ENCODE measurements at regions not wholly inside any gene's neighbourhood (a gene's known extent, or its start where the extent isn't known, plus 50 kb on each side); places are given as distances from the start of the nearest gene placed in this dataset.

DNA sequence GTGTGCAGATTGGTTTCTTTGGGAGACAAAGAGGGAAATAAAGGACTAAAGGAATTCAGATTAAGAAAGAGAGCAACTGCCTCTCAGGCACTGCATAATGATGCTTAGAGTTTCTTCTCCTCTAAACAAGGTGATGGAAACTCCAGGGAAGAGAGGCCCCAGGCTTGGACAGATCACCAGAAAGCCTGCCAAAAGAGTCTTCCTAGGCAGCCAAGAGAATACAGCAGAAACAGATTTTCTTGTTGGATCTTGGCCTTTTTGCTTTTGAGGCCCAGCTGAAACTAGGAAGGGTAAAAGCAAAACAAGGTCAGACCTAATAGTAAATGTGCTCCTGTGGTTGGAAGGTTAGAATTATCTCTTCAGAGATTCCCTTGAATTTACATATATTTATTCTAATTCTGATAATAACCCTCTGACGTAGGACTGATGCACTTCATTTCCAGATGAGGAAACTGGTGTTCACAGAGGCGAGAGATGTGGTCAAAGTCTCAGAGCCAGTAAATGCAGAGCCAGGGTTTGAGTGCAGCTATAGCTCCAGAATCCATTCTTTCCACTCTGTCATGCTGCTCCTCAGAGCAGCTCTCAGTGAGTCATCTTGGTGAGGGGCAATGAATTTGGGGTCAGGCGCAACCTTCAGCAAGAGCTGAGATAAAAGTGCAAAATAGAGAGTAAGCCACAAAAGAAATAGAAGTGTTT, 142.3 kb upstream of the FBXO11 start:
- Histone ChIP-seq H3K27ac (ENCODE audit: low read length) (no peak overlapping the region), H3K4me3 (ENCODE audit: low read length) (no peak overlapping the region), H3F3A (ENCODE audit: low read length, unreplicated experiment) (no peaks in the 10 kb centered on the region), H3K79me2 (ENCODE audit: low read length) (no peaks in the 10 kb centered on the region), H3K4me2 (ENCODE audit: low read length) (no peak overlapping the region), H3K9ac (ENCODE audit: low read length) (no peak overlapping the region), H2AFZ (ENCODE audit: low read length) (no peak overlapping the region), H3K4me1 (ENCODE audit: insufficient read depth, low read length) (no peaks in the 10 kb centered on the region), H3K9me3 (ENCODE audit: low read length) (no peaks in the 10 kb centered on the region), H3K9me2 (replicated peaks; ENCODE audit: low read length) (no peaks in the 10 kb centered on the region), H4K20me1 (ENCODE audit: low read length) (no peaks in the 10 kb centered on the region), H3K27me3 (ENCODE audit: low read length) (peaks cover 19% of the 10 kb centered on the region; the same call in 1 of the 2 replicates), H3K36me3 (ENCODE audit: low read depth, low read length) (no peaks in the 10 kb centered on the region)
- ATAC-seq (no peak), DNase-seq (no peak)
- TF ChIP-seq EZH2phosphoT487 (IDR thresholded peaks at IDR 0.05; ENCODE audit: borderline replicate concordance, low read length), result no peak
- TF ChIP-seq, protein P1, sequence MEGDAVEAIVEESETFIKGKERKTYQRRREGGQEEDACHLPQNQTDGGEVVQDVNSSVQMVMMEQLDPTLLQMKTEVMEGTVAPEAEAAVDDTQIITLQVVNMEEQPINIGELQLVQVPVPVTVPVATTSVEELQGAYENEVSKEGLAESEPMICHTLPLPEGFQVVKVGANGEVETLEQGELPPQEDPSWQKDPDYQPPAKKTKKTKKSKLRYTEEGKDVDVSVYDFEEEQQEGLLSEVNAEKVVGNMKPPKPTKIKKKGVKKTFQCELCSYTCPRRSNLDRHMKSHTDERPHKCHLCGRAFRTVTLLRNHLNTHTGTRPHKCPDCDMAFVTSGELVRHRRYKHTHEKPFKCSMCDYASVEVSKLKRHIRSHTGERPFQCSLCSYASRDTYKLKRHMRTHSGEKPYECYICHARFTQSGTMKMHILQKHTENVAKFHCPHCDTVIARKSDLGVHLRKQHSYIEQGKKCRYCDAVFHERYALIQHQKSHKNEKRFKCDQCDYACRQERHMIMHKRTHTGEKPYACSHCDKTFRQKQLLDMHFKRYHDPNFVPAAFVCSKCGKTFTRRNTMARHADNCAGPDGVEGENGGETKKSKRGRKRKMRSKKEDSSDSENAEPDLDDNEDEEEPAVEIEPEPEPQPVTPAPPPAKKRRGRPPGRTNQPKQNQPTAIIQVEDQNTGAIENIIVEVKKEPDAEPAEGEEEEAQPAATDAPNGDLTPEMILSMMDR (conservative IDR thresholded peaks at IDR 0.05; ENCODE audit: low read depth, low read length), result no peak
- no peak for TF ChIP-seq EZH2 (IDR thresholded peaks at IDR 0.05; ENCODE audit: low read length, unreplicated experiment)
- ChIA-PET POLR2A (ENCODE audit: unreplicated experiment) (no interaction called here), CTCF (no interaction called here)
- intact Hi-C loops (cut with micrococcal nuclease), result no loop called here
- no TSS peak for BruUV-seq (replicated peaks)

- Histone ChIP-seq H3K36me3 (ENCODE audit: low read depth, low read length) (no peaks in the 10 kb centered on the region), H3K27ac (ENCODE audit: low read length) (no peak overlapping the region), H3F3A (ENCODE audit: low read length, unreplicated experiment) (no peaks in the 10 kb centered on the region), H3K4me2 (ENCODE audit: low read length) (no peak overlapping the region), H3K9me3 (ENCODE audit: low read length) (no peaks in the 10 kb centered on the region), H3K9ac (ENCODE audit: low read length) (no peak overlapping the region), H3K79me2 (ENCODE audit: low read length) (no peaks in the 10 kb centered on the region), H2AFZ (ENCODE audit: low read length) (no peak overlapping the region), H3K4me3 (ENCODE audit: low read length) (no peak overlapping the region), H3K4me1 (ENCODE audit: insufficient read depth, low read length) (no peaks in the 10 kb centered on the region), H4K20me1 (ENCODE audit: low read length) (no peaks in the 10 kb centered on the region), H3K27me3 (ENCODE audit: low read length) (peaks cover 16% of the 10 kb centered on the region; the same call in 1 of the 2 replicates), H3K9me2 (replicated peaks; ENCODE audit: low read length) (no peaks in the 10 kb centered on the region)
- TF ChIP-seq, protein P1 (conservative IDR thresholded peaks at IDR 0.05; ENCODE audit: low read depth, low read length), result no peak
- no peak for TF ChIP-seq EZH2 (IDR thresholded peaks at IDR 0.05; ENCODE audit: low read length, unreplicated experiment)
- no peak for TF ChIP-seq EZH2phosphoT487 (IDR thresholded peaks at IDR 0.05; ENCODE audit: borderline replicate concordance, low read length)
- DNase-seq (no peak), ATAC-seq (no peak)
- ChIA-PET CTCF (no interaction called here), POLR2A (ENCODE audit: unreplicated experiment) (no interaction called here)
- BruUV-seq (replicated peaks), result no TSS peak
- intact Hi-C loops (cut with micrococcal nuclease), result no loop called here
Measured at GRCh38 chr2:48049371-48049770, 143.1 kb upstream of the FBXO11 start.

GRCh38 chr2:48050711-48051110, 144.4 kb upstream of the FBXO11 start:
- no peak overlapping the region for H3K27ac ChIP-seq (ENCODE audit: low read length)
- no peak overlapping the region for H3K9ac ChIP-seq (ENCODE audit: low read length)
- no peaks in the 10 kb centered on the region for H3K9me2 ChIP-seq (replicated peaks; ENCODE audit: low read length)
- H2AFZ ChIP-seq (ENCODE audit: low read length), result no peak overlapping the region
- no peak overlapping the region for H3K4me2 ChIP-seq (ENCODE audit: low read length)
- DNase-seq, result no peak
- no peaks in the 10 kb centered on the region for H3K79me2 ChIP-seq (ENCODE audit: low read length)
- TF ChIP-seq, protein P1 (conservative IDR thresholded peaks at IDR 0.05; ENCODE audit: low read depth, low read length), result no peak
- no peak for TF ChIP-seq EZH2 (IDR thresholded peaks at IDR 0.05; ENCODE audit: low read length, unreplicated experiment)
- TF ChIP-seq EZH2phosphoT487 (IDR thresholded peaks at IDR 0.05; ENCODE audit: borderline replicate concordance, low read length), result no peak
- POLR2A ChIA-PET (ENCODE audit: unreplicated experiment), result no interaction called here
- no peaks in the 10 kb centered on the region for H3K36me3 ChIP-seq (ENCODE audit: low read depth, low read length)
- no peaks in the 10 kb centered on the region for H3F3A ChIP-seq (ENCODE audit: low read length, unreplicated experiment)
- H3K4me3 ChIP-seq (ENCODE audit: low read length), result no peak overlapping the region
- CTCF ChIA-PET, result no interaction called here
- H4K20me1 ChIP-seq (ENCODE audit: low read length), result no peaks in the 10 kb centered on the region
- no peak for ATAC-seq
- peaks cover 8% of the 10 kb centered on the region; the same call in 1 of the 2 replicates for H3K27me3 ChIP-seq (ENCODE audit: low read length)
- intact Hi-C loops (cut with micrococcal nuclease), result no loop called here
- BruUV-seq (replicated peaks), result no TSS peak
- no peaks in the 10 kb centered on the region for H3K4me1 ChIP-seq (ENCODE audit: insufficient read depth, low read length)
- no peaks in the 10 kb centered on the region for H3K9me3 ChIP-seq (ENCODE audit: low read length)

Measured in PC-3 (cell line).